WTC11 (cell line): ENCODE measurements at regions not wholly inside any gene's neighbourhood (a gene's known extent, or its start where the extent isn't known, plus 50 kb on each side); places are given as distances from the start of the nearest gene placed in this dataset.

ENCODE experiments used
- ATAC-seq: fragments of 200-7000 bp; cut with Tn5 transposase; 2 replicates; pipeline ENCODE4 v1.10.0; 2021; ENCODE audit warnings: mild to moderate bottlenecking, moderate library complexity
- CTCF ChIA-PET: fragments of 300-600 bp; sonication (Branson Sonifier 250); formaldehyde crosslinking; loops from one replicate; lab custom pipeline; 2021; ENCODE audit warnings: antibody characterized with exemption; lab: Charles Lee
- POLR2A ChIA-PET: fragments of 350-600 bp; sonication (Branson Sonifier 250); formaldehyde crosslinking; loops from one replicate; lab custom pipeline; 2021; ENCODE audit warnings: antibody characterized with exemption; lab: Charles Lee
- DNase-seq: peaks from one replicate; pipeline ENCODE4 v3.0.0; 2021; ENCODE audit warnings: low spot score
- H3K27ac Mint-ChIP-seq: 2 replicates; pipeline ENCODE4 v1.8.0; 2021; ENCODE audit warnings: mixed read lengths
- H3K27me3 Mint-ChIP-seq: 2 replicates; pipeline ENCODE4 v1.8.0; 2021; ENCODE audit warnings: low read depth, mild to moderate bottlenecking, moderate library complexity, mixed read lengths
- H3K36me3 Mint-ChIP-seq: 2 replicates; pipeline ENCODE4 v1.8.0; 2021; ENCODE audit warnings: mixed read lengths
- H3K4me1 Mint-ChIP-seq: 2 replicates; pipeline ENCODE4 v1.8.0; 2022; ENCODE audit warnings: mixed read lengths
- H3K4me3 Mint-ChIP-seq: 2 replicates; pipeline ENCODE4 v1.8.0; 2021; ENCODE audit warnings: mild to moderate bottlenecking, moderate library complexity, mixed read lengths
- H3K9me3 Mint-ChIP-seq: 2 replicates; pipeline ENCODE4 v1.8.0; 2021; ENCODE audit warnings: mixed read lengths
- ERG ChIP-seq: fragments of 250-450 bp; sonication (Bioruptor Pico); IDR thresholded peaks from 2 replicates; pipeline ENCODE4 v1.8.0; 2021; ENCODE audit warnings: mild to moderate bottlenecking
- FOXP1 ChIP-seq: sonication (generic); formaldehyde crosslinking; IDR thresholded peaks from 2 replicates; pipeline ENCODE4 v1.8.0; 2022; ENCODE audit warnings: missing genetic modification reagents, mild to moderate bottlenecking, moderate library complexity, borderline replicate concordance
- JUN ChIP-seq: sonication (generic); formaldehyde crosslinking; IDR thresholded peaks from 2 replicates; pipeline ENCODE4 v1.8.0; 2023; ENCODE audit warnings: mild to moderate bottlenecking, missing genetic modification reagents
- NFE2L1 ChIP-seq: sonication (generic); formaldehyde crosslinking; IDR thresholded peaks from 2 replicates; pipeline ENCODE4 v1.8.1; 2023; ENCODE audit warnings: missing genetic modification reagents
- NFYB ChIP-seq: sonication (generic); formaldehyde crosslinking; conservative IDR thresholded peaks from 2 replicates; pipeline ENCODE4 v1.8.0; 2022; ENCODE audit warnings: low read depth, missing genetic modification reagents
- RORB ChIP-seq: fragments of 250-450 bp; sonication (Bioruptor Pico); IDR thresholded peaks from 2 replicates; pipeline ENCODE4 v1.9.0; 2021; ENCODE audit warnings: mild to moderate bottlenecking
- SMAD4 ChIP-seq: sonication (generic); formaldehyde crosslinking; IDR thresholded peaks from 2 replicates; pipeline ENCODE4 v1.8.0; 2022; ENCODE audit warnings: mild to moderate bottlenecking, missing genetic modification reagents
- SOX15 ChIP-seq: fragments of 250-450 bp; sonication (Bioruptor Pico); IDR thresholded peaks from 2 replicates; pipeline ENCODE4 v1.9.0; 2021; ENCODE audit warnings: mild to moderate bottlenecking
- STAT6 ChIP-seq: sonication (generic); formaldehyde crosslinking; conservative IDR thresholded peaks from 2 replicates; pipeline ENCODE4 v1.8.1; 2023; ENCODE audit warnings: mild to moderate bottlenecking, low read depth, missing genetic modification reagents, moderate library complexity
- ZBTB21 ChIP-seq: sonication (generic); formaldehyde crosslinking; IDR thresholded peaks from 2 replicates; pipeline ENCODE4 v1.8.1; 2023; ENCODE audit warnings: mild to moderate bottlenecking, missing genetic modification reagents, borderline replicate concordance
- ZNF317 ChIP-seq: sonication (generic); formaldehyde crosslinking; IDR thresholded peaks from 2 replicates; pipeline ENCODE4 v1.8.1; 2023; ENCODE audit warnings: low read depth, mild to moderate bottlenecking, moderate library complexity, missing genetic modification reagents, borderline replicate concordance
- ZNF416 ChIP-seq: fragments of 250-450 bp; sonication (Bioruptor Pico); IDR thresholded peaks from 2 replicates; pipeline ENCODE4 v1.9.0; 2021; ENCODE audit warnings: mild to moderate bottlenecking, inconsistent platforms
- ZNF512 ChIP-seq: sonication (generic); formaldehyde crosslinking; IDR thresholded peaks from 2 replicates; pipeline ENCODE4 v1.8.1; 2022; ENCODE audit warnings: missing genetic modification reagents, borderline replicate concordance
- TF ChIP-seq, protein P1 (sequence below): sonication (generic); formaldehyde crosslinking; IDR thresholded peaks from 2 replicates; pipeline ENCODE4 v1.8.1; 2023; ENCODE audit warnings: mild to moderate bottlenecking, missing genetic modification reagents, borderline replicate concordance
- TF ChIP-seq, protein P2 (sequence below): fragments of 250-450 bp; sonication (Bioruptor Pico); IDR thresholded peaks from 2 replicates; pipeline ENCODE4 v1.9.0; 2021; ENCODE audit warnings: moderate library complexity, mild to moderate bottlenecking, inconsistent platforms, borderline replicate concordance
- TF ChIP-seq, protein P3 (sequence below): sonication (generic); formaldehyde crosslinking; IDR thresholded peaks from 2 replicates; pipeline ENCODE4 v1.8.1; 2023; ENCODE audit warnings: mild to moderate bottlenecking, missing genetic modification reagents, moderate library complexity

GRCh38 chr10:24008164-24009091 is 200.5 kb upstream of the KIAA1217 start (continued):
- TF ChIP-seq RORB (CRISPR knock-in tag) (no peak), SMAD4 (no peak), JUN (no peak), ZNF317 (CRISPR knock-in tag) (no peak), ZNF512 (CRISPR knock-in tag) (no peak), SOX15 (CRISPR knock-in tag) (no peak)
- TF ChIP-seq, protein P1, sequence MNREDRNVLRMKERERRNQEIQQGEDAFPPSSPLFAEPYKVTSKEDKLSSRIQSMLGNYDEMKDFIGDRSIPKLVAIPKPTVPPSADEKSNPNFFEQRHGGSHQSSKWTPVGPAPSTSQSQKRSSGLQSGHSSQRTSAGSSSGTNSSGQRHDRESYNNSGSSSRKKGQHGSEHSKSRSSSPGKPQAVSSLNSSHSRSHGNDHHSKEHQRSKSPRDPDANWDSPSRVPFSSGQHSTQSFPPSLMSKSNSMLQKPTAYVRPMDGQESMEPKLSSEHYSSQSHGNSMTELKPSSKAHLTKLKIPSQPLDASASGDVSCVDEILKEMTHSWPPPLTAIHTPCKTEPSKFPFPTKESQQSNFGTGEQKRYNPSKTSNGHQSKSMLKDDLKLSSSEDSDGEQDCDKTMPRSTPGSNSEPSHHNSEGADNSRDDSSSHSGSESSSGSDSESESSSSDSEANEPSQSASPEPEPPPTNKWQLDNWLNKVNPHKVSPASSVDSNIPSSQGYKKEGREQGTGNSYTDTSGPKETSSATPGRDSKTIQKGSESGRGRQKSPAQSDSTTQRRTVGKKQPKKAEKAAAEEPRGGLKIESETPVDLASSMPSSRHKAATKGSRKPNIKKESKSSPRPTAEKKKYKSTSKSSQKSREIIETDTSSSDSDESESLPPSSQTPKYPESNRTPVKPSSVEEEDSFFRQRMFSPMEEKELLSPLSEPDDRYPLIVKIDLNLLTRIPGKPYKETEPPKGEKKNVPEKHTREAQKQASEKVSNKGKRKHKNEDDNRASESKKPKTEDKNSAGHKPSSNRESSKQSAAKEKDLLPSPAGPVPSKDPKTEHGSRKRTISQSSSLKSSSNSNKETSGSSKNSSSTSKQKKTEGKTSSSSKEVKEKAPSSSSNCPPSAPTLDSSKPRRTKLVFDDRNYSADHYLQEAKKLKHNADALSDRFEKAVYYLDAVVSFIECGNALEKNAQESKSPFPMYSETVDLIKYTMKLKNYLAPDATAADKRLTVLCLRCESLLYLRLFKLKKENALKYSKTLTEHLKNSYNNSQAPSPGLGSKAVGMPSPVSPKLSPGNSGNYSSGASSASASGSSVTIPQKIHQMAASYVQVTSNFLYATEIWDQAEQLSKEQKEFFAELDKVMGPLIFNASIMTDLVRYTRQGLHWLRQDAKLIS (CRISPR knock-in tag) = no peak
- TF ChIP-seq, all 79 proteins: peak for 0

GRCh38 chr10:24009115-24009514 is 199.8 kb upstream of the KIAA1217 start:
- TF ChIP-seq STAT6 (CRISPR knock-in tag) (no peak), NFYB (no peak), NFE2L1 (CRISPR knock-in tag) (no peak), FOXP1 (CRISPR knock-in tag) (no peak), ERG (CRISPR knock-in tag) (no peak), ZNF416 (CRISPR knock-in tag) (no peak), ZBTB21 (no peak)
- TF ChIP-seq, protein P1 (CRISPR knock-in tag) = no peak
- TF ChIP-seq, protein P2, sequence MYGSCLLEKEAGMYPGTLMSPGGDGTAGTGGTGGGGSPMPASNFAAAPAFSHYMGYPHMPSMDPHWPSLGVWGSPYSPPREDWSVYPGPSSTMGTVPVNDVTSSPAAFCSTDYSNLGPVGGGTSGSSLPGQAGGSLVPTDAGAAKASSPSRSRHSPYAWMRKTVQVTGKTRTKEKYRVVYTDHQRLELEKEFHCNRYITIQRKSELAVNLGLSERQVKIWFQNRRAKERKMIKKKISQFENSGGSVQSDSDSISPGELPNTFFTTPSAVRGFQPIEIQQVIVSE (CRISPR knock-in tag) = no peak
- TF ChIP-seq, protein P3, sequence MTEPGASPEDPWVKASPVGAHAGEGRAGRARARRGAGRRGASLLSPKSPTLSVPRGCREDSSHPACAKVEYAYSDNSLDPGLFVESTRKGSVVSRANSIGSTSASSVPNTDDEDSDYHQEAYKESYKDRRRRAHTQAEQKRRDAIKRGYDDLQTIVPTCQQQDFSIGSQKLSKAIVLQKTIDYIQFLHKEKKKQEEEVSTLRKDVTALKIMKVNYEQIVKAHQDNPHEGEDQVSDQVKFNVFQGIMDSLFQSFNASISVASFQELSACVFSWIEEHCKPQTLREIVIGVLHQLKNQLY (CRISPR knock-in tag) = no peak
- Mint-ChIP-seq H3K27me3 (no peaks in the 10 kb centered on the region), H3K4me1 (peaks cover 30% of the 10 kb centered on the region), H3K9me3 (no peaks in the 10 kb centered on the region), H3K27ac (no peak overlapping the region), H3K36me3 (no peaks in the 10 kb centered on the region), H3K4me3 (no peak overlapping the region)
- DNase-seq (no peak), ATAC-seq (peak; percentile 52)
- ChIA-PET POLR2A (interaction anchor here (0.6 kb wide), 1 partner anchor 674 kb away, joined by 3 read pairs; no protein-coding TSS in a partner anchor), CTCF (interaction anchor here (0.9 to 2.3 kb wide), 3 partner anchors 14 to 543 kb away, joined by 3 to 9 read pairs (median 3); no protein-coding TSS in a partner anchor)
